NCI-H1105 treated with DMSO at 0.1 percent for 48 hours (cell line): ENCODE measurements at regions not wholly inside any gene's neighbourhood (a gene's known extent, or its start where the extent isn't known, plus 50 kb on each side); places are given as distances from the start of the nearest gene placed in this dataset.

ENCODE experiments used
- DNase-seq: peaks from one replicate; lab custom pipeline; 2025; lab: John Stamatoyannopoulos, UW

DNA sequence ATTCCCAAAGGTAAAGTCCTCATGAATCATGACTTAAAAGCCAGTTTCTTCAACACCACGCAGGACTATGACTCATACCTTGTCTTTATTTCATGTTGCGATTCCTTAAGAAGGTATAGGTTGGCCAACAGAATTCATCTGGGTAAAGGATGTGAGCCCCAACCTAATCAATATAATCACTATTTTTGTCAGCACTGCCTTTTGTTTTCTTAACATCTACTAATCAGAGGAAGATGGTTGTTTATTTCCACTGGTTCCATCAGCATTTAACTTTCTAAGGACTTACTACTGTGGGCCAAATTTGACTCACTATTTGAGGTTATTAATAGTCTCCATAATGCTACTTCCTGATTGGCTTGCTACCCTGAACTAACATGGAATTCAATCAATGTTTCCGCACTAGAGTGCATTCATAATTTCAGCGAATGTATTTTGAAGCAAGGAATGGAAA lies 78.6 kb downstream of the SCG2 start:
- no peak for DNase-seq

DNA sequence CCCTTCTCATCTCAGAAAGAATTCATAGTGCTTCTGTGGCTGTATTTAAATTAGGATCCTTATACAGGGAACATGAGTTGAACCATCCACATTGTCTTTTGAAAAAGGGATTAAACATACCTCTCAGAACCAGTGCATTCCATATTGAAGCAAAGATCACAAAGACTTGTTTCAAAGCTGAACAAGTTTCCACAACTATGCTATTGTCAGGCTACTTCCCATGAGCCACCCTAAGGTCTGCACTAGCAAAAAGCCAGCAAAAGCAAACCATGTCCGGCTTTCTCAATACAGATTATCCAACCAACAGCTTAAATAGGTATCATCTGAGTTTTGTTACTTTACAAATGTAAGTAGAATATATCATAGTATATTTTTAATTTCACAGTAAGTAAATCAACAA lies 78.1 kb downstream of the SCG2 start:
- DNase-seq: no peak

DNA sequence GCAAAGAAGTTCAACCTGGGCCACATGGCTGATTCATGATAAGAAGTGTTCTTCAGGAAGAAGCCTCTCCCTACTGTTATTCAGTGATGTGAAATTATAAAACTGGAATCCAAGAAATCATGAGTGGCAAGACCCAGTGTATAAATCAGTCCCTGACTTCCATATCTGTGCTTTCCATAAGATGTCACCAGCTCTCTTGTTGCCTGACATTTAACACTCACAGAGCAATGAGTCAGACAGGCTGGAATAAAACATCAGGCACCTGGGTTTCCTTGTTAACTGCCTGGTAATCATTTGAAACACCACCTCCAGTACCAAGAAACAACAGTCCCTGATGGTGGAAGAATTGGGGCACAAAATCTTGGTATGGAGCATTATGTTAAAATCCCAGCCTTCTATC lies 76.1 kb downstream of the SCG2 start:
- DNase-seq: no peak

DNA sequence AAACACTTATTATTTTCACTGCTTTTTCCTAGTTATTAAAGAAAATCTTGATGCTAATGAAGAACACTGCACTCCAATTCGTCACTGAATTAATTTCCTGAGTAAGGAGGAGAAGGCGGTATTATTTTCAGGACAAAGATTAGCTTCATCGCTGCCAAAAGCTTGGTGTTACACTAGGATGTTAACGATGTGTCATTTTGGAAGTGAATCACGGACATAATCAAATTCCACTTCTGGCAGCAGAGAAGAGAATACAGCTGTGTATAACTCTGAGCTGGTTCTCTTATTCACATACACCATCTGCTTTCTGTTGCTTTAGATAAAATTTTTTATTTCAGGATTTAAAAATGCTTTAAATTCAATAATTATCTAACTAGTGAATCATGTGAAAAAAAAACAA lies 74.1 kb downstream of the SCG2 start:
- no peak for DNase-seq

DNA sequence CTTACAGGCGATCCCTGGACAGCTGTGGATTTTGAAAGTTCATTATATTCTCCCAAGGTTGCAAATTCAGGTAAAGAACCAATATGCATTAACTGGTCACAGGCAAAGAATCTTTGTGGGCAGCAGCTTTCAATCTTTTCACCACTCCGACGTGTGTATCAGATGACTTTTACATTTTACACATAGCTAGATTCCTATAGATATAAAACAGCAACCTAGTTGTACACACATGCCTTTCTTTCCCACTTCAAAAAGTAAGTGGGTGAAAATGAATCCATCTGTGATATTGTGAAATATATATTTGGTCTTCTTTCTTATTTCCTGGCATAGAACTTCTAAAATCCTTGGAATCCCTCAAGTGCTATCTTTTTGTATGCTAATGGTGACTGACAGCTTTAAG lies 72.5 kb downstream of the SCG2 start:
- no peak for DNase-seq

DNA sequence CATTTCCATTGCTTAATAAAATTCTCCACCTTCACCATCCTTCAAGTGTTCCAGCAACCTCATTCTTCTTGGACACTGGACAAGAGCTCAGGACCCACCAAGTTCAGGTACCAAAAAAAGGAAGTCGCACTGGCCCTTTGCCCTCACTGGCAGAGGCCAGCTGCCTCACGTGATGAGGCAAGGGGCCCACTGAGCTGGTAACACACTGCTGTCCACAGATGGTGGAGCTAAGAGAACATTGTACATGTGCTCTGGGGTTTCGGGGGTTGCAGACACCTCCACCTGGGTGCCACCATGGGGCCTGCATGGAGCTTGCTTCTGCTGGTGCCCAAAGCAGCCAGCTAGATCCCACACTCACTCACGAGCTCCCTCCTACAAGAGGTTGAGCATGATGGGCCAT lies 71.3 kb downstream of the SCG2 start:
- DNase-seq: no peak

DNA sequence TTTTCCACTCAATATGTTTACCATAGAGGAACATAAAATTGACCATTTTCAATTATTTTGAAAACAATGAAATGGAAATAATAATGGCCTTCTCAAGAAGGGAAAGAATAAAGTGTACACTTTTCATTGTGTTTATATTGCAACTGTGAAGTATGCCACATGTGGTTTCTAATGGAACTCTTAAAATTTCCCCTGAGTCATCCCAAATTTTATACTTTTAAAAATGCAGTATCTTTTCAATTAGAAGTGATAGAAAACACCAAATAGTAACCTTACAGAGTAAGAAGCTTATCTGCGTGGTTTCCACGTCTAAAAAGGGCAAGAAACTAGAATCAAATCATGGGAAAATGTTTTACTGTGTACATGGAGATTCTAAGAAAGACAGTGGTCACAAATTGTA lies 70.0 kb downstream of the SCG2 start:
- DNase-seq: no peak

DNA sequence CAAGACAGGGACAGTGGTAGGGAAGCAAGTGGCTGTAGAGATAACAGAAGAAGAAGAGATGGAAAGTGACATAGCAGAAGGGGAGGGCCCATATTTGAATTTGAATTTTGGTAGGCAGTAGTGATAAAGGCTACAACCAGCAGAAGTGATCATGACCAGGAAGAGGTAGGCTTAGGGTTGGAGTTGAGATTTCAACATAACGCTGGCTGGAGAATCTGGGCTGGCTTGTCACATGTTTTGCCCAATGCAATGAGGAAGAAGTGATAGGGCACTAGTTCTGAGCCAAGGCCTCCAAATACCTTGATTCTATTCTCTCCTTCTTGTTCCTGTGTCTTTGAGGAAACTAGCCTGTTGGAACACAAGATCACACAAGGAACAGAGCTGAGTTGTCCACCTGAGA lies 69.4 kb downstream of the SCG2 start:
- DNase-seq: no peak

DNA sequence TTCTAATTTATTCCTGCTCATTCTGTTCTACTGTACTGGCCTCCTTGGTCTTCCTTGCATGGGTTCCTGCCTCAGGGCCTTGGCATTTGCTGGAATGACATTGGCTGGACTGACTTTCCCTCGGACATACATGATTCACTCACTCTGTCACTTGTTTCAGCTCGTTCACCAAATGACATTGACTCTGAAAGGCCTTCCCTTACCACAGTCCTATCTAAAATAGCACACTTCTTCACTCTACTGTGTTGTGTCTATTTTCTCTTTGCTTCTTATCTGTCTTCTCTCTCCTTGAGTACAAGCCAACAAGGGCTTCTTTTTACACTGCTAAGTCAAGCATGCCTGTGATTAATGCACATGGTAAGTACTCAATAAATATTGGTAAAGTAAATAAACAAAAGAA lies 65.6 kb downstream of the SCG2 start:
- DNase-seq: no peak

DNA sequence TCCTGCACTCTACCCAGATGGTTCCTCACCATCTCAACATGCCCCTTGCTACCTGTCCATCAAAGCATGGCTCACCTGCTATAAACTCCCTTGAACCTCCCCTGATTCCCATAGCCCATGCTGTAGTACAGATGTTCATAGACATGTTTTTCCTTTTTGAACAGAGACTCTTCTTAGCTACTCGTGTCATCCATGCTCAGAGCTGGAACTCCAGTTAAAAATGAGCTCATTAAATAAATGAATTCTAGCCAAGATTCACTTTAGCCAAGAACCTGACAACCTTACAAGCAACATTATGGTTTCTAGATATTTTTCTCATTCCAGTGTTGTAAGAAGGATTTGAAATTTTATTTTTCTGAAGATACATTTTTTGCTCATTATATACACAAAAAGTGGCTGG lies 65.0 kb downstream of the SCG2 start:
- DNase-seq: no peak

DNA sequence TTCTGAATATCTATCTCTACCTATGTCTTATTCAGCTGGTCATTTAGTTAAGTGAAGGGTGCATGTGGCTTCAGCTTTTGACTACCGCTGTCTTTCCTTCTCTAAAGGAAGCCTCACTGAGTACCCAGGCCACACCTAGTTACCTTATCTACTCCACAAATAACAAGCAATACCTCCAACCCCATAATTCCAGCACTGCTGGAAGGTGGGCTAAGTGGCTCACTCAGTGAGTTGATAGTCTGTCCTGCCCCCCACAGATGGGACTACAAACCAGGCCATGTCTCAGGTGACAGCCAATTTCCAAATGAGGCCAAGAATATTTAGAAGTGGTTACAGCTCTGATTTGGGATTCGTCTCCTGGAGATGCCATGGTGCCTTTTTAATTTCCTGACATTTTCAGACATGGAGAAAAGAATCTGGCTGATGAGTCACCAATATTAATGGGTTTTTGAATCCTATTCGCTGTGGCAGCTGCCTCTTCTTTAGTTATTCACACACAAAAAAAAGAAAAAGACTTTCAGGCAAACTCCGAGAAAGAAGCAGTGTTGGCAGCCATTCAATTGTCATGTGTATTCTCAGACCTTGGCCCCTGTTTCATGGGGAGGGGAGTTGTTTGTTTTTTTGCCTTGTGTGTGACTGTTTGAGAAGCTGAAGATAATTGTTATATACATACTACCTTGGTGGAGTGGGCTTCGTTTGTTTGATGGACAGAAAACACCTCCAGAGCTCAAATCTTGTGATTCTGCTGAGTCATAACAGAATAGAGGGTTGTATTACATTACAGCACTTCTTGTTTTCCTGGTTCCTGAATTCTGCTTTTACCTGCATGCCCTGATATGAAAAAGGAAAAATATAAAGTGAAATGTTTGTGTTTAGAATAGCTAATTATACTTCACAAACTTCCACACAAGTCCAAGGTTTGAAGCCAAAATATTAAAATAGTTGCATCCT lies 64.2 kb downstream of the SCG2 start:
- DNase-seq: peak; percentile 85

DNA sequence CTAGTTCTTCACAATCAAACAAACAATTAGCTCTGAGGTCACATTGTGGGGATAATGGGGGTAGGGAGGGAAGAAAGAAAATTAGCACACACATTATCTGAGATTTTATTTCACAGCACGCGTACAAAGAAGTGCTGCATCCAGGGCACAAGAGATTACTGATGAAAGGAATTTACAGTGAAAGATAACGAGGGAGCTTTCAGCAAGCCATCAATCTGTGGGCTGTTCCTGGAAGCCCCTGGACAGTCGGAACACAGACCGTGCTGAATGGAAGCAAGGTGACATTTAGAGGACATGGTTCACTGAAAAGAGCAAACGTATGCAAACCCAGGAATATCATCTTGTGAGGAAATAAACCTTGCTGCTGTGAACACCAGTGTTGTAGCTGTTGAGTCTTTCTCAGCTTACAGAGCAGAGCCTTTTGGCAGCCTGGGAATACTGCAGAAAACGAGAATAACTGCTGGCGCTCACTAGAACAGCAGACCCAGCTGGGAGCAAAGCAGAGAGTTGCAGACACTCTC lies 63.2 kb downstream of the SCG2 start:
- peak; percentile 51 for DNase-seq

DNA sequence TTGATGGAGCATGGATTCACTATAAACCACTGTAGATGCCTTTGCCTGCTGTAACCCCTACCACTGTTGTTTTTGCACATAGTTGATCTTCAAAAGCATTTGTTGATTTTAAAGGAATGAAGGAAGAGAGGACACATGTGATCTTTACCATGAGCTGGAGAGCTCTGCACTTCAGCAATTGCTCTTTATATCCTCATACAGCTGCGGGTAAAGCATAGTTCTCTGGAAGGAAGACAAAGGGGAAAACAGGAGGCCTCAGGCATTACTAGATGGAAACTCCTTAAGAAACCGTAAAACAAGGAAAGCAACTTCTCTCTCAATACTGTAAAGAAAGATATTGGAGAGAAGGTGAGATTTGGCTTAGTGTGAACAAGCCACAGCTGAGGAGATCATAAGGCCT lies 60.6 kb downstream of the SCG2 start:
- DNase-seq: no peak

DNA sequence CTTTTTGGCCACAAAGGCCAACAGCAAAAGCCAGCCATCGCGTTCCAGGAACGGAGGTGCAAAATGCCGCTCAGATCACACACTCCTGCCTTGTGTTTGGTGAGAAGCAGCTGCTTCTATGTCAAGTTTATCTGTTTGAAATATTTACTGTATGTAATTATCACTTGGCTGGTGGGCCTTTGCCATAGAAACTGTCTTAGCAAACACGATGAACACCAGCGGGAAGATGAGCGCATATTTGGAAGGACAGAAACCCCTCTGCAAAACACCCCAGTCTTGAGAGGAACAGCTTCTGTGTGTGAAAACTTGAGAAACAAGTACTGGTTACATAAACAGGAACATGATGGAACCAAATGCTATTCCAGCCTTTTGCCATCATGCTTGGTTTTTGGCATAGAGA lies 59.7 kb downstream of the SCG2 start:
- DNase-seq: no peak

DNA sequence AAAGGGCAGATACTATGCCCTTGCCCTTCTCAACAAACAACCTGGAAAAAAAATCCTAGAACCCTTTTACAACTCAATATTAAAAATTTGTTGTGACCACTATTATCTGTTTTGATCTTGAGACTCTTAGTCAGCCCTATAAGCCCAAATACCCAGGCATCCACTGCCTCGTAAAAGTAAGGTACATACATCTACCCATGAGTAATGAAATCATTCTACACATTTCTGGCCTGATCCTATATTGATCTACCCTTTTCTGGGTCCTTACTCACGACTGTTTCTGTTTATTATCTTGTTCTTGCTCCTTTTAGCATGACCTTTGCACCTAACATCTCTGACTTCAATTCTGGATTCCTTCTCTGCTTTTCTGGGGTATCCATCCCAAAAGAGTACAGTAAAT lies 56.8 kb downstream of the SCG2 start:
- no peak for DNase-seq

DNA sequence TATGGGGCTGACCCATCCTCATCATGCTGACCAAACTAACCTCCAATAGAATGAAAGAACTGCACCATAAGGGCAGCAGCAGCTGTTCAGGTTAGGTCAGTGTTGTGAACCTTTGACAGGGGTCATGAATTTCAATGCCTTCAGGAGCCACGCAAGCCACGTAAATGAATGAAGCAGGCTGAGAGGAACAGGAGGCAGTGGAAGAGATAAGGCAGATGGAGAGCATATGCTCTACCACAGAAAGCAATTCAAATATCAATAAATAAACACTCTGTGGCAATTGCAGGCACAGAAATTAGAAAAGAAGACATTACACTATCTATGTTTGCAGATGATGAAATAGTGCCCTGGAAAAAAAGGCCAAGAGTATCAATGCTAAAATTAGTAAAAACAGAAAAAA lies 56.3 kb downstream of the SCG2 start:
- no peak for DNase-seq
